GM18507 (cell line): ENCODE measurements at regions not wholly inside any gene's neighbourhood (a gene's known extent, or its start where the extent isn't known, plus 50 kb on each side); places are given as distances from the start of the nearest gene placed in this dataset.
"Not testable (repeated sequence)": the region's sequence is repeated elsewhere in the genome, so short reads cannot be mapped to it uniquely, and the experiment has no call there.

ENCODE experiments used
- DNase-seq: peaks from one replicate; pipeline ENCODE4 v3.0.0; 2011; ENCODE audit warnings: low read depth; ENCODE audit not compliant: insufficient read length; ENCODE audit errors: extremely low spot score
- FAIRE-seq: peaks from 2 replicates; lab custom pipeline; 2011; peaks lifted over from hg19 to GRCh38; lab: Jason Lieb, UNC

- no peak for DNase-seq
- FAIRE-seq = no peak
Measured at GRCh38 chr4:12911750-12912358, 572.3 kb downstream of the RAB28 start.

- FAIRE-seq, DNase-seq: not testable (repeated sequence)
Measured at GRCh38 chr4:12903640-12904039, 580.5 kb downstream of the RAB28 start.

- DNase-seq = no peak
- no peak for FAIRE-seq
Measured at GRCh38 chr4:12902735-12903134, 581.4 kb downstream of the RAB28 start.

DNA sequence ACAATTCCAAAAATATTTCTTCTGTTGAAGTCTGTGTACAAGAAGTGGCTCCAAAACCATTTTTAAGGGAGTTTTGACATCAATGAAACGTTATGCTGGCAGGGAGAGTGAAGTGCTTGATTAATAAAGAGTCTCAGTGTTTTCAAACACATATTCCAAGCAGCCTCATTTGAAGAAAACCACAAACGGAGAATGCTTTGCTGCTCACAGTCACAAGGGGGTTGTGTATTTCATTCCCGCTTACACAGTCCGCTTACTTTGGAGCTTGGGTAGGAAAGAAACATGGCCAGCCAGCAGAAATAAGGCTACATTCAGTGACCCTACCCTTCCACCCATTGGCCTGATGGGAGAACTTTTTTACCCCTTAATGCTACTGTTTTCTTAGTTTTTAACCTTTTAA, 586.2 kb downstream of the RAB28 start:
- FAIRE-seq = no peak

GRCh38 chr4:12894062-12894461, 590.1 kb downstream of the RAB28 start:
- FAIRE-seq = no peak
- no peak for DNase-seq

More for the DNA sequence above, 586.2 kb downstream of the RAB28 start:
- DNase-seq = no peak

DNA sequence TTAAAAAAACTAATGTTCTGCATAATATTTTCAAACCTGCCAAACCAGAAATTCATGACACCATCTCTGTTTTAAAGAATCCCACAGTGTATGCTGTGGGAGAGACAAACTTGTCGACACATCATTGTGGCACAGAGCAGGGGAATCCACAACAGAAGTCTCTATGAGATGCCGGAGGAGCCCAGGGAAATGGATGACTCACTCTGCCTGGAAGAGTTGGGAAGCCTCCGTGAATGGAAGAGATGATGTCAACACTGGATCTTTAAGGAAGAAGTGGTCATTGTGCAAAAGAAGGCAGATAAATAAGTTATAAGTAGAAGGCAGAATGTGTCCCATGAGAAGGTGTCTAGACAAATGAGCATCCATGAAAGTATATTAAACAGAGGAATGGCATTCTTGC, 595.1 kb downstream of the RAB28 start:
- DNase-seq (no peak), FAIRE-seq (no peak)

DNA sequence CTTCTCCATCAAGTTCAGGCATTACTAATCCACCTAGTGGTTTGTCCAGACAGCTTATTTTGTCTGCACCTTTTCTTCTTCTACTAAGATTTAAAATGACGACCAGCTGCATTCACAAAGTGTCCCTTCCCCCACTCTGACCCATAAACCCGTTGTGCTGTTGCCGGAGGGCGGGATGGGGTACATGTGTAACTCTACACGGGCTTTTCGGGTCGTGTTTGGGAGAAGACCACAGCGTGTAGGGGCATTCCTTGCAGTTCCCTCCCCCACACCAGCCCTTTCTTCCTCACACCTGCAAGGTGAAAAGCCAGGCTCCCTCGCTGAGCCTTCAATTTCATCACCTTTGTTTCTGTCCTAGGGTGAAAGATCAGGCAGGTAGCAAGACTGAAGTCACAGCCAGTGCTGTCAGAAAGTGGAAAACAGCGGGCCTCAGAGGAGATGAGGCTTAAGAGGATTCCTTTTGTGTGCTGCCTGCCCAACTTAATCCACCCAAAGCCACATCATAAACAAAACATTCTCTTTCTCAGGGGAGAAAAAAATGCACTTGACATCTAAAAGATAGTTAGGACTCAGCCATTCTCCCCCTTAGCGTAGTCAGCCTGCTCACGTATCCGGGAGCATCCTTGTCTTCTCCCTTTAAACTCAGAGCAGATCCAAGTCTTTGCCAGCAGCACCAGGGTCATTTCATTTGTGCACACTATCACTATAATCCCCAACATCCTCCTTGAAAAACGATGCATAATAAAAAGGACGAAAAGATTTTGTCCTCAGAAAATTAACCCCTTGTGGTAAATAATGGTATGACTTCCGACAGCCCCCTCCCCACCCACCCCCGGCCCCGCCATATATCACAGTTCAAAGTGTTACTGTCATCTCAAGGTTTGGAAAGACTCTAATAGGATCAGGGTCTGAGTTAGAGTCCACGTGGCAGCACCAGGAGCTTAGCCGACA, 599.0 kb downstream of the RAB28 start:
- DNase-seq (no peak), FAIRE-seq (no peak)

DNA sequence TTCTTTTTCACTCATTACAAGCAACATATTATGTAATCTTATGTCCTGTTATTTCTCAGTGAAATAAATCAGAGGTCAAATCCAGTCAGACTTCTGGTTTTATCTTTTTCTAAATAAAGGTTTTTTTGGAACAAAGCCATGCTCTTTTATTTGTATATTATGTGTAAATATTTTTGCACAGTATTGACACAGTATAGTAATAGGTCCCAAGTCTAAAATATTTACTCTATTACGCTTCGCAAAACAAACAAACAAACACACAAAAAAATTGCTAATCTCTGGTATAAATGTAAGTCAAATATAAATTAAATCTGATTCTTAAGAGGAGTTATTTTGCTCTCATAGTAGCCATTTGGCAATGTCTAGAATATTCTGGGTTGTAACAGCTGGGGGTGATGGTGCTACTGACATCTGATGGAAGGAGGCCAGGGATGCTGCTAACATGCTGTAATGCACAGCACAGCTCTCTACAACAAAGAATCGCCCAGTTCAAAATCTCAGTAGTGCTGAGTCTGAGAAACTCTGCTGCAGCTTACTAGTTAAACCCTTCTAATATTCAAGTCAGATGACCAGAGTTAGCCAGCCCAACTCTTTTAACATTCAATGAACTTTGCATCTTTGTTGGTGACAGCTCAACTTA, 602.1 kb downstream of the RAB28 start:
- FAIRE-seq = no peak
- DNase-seq = no peak

GRCh38 chr4:12880844-12881243, 603.3 kb downstream of the RAB28 start:
- DNase-seq (no peak), FAIRE-seq (no peak)

DNA sequence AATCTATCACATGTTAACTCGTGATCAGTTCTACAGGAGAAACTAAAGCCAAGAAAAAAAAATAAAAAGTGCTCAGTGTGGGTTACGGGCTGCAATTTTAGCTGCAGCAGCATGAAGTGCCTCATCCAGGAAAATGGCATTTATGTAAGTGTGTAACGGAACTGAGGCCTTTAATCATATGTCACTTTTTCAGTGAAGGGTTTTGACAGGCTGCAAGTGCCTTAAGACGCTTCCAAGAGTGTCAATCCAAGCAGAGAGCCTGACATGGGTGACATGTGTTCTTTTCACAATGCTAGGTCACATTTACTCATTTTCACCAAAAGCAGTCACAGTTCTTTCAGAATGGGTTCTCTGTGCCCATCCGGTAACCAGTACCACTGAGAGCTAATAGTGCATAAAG, 604.6 kb downstream of the RAB28 start:
- FAIRE-seq (no peak), DNase-seq (no peak)

DNA sequence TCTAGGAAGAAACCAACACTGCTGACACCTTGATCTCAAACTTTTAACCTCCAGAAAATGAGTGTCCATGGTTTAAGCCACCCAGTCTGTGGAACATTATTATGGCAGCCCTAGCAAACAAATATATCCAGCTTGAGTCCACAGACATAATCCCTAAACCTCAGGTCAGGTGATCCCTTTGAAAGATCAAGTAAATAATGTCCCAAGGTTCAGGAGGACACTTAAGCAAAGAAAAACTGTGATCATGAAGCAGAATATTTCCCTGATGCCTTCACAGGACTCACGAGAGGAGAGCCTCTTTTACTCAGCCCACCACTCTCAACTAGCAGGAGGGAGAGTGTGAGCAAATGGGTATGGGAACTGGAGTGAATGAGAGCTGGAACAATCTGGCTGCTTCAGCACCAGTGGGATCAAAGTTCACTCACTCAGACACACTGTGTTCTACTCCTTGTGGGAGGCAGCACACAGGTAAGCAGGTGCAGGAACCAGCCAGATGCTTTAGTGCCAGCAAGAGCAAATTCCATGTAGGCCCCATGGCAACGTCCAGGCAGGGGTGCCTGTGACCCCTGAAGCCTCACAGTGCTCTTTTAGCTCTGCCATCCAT, 608.4 kb downstream of the RAB28 start:
- FAIRE-seq = no peak
- DNase-seq = no peak

DNA sequence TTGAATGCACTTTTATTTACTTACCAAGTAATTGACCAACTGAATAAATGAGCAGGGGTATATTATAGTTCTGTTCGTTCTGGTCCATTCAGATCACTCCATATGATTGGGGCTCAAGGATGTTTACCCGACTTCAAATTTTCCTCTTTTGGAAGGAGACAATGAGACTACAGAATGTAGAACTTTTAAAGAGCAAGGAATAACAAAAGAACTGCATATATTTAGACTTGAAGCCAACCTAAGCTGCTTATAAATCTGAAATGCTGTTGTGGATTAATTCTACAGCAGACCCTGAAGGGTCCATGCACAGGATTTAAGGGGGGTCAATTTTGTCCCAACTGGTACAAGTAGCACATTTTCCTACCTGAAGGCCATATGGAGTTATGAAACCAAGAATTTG, 610.8 kb downstream of the RAB28 start:
- DNase-seq (no peak), FAIRE-seq (no peak)

GRCh38 chr4:12861422-12861821, 622.7 kb downstream of the RAB28 start:
- DNase-seq (no peak), FAIRE-seq (no peak)

DNA sequence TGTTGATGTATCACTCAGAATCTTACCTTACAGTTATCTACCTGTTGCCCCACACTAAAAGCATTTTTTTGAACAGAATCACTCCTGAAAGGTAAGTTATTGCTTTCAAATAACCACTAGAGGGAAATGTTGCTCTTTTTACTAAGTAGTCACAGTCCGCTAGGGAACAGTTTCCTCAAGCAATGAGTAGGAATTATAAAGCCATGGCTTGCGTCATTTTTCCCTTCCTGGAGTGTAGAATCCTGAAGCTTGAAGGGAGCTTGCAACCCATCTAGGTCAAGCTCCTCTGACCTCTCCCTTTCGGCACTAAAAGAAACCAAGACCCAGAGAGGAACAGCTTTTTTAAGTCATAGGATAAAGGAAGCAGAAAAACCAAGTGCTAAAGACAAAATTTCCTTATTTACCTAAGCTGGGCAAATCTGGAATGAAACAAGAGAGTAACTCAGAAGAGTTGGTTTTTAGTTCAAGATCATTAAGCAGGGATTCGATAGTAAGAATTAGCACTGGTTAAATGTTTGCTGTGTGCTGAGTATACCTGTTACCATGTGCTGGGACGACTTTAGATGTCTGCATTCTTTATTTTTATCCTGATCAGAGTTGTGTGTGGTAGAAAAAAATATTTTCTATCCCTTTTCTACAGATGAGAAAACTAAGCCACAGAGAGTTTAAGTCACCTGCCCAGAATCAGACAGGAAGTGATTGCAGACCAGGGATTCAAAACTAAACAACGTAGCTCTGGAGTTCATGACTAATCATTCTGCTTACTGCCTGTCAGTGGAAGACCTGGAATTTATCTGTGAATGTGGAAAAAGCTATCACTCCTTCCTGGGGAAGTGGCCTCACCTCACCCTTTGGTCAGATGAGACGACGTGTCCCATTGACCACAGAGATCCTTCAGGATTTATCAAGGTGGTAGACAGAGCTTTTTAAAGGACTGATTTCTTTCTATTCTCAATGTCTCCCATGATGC, 631.5 kb downstream of the RAB28 start:
- DNase-seq (no peak), FAIRE-seq (peak; percentile 26)

DNA sequence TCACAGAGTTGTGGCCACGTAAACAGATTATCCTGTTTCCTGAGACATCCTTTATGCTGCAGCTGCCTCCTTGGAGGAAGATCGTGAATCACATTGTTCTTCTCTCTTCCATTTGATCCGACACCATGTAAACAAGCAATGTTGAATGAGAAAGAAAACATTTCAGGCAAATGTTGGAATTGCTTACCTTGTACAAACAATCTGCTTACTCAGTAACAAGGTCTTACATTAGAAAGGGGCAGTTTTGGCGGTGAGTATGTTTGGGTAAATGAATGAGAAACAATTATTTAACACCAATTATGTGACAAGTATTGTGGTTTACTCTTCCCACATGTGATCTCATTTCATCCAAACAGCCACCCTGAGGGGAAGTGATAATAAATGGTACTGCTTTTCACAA, 637.8 kb downstream of the RAB28 start:
- DNase-seq = no peak
- FAIRE-seq = no peak

DNA sequence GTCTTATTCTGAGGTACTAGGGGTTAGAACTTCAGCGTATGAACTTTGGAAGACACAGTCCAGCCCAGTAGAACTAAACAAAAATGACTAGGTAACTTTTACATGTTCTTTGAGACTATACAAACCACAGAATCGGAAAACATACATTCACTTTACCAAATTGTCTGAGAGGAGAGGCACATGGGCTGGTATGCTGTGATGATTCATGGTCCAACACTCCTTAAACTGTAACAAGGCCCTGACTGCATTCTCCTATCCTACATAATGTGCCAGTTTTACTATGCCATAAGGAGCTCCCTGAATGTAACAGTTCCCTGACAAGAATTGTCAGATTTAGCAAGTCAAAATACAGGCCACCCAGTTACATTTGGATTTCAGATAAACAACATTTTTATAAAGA, 640.0 kb downstream of the RAB28 start:
- FAIRE-seq (no peak), DNase-seq (no peak)

- no peak for FAIRE-seq
- no peak for DNase-seq
Measured at GRCh38 chr4:12827966-12828365, 656.2 kb downstream of the RAB28 start.

- FAIRE-seq (no peak), DNase-seq (no peak)
Measured at GRCh38 chr4:12791536-12791935, 692.6 kb downstream of the RAB28 start.

- FAIRE-seq (no peak), DNase-seq (no peak)
Measured at GRCh38 chr4:12787261-12787660, 696.9 kb downstream of the RAB28 start.
